ENCODE measurements at regions not wholly inside any gene's neighbourhood (a gene's known extent, or its start where the extent isn't known, plus 50 kb on each side); places are given as distances from the start of the nearest gene placed in this dataset.

DNA sequence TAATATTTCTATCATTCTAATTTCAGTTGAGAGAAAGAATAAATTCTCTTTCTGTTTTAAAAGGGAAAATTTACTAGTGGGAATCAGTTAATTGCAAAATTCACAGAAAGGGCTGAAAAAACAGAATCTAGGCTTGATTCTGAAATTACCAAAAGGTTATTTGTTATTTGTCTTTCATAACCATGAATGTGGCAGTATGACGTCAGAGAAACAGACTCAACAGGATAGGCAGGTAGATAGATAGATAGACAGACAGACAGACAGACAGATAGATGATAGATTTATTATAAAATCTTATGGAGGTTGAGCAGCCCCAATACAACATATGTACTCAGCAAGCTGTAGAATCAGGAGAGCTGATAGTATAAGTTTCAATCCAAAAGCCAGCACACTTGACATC, 311.0 kb downstream of the ADAM29 start:
- Mint-ChIP-seq H3K36me3 (no peaks in the 10 kb centered on the region), H3K27ac (no peak overlapping the region)
- ATAC-seq: no peak

DNA sequence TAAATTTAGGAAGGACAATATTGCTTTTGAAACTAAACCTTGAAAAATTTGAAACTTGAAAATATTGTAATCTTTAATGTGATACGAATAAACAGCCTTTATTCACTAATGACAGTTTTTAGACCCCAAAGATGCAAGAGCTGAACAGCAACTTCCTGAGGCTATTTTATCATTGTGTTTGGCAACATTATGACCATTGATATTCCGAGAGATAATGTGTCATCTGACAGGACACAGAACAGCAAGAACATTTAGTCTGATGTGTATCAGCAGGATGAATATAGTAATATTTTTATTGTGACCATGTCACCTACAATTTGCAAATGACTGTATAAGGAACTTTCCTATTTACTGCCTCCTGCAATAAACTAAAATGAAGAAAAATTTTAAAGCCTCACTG, 316.0 kb downstream of the ADAM29 start:
- Mint-ChIP-seq H3K27ac (no peak overlapping the region), H3K9me3 (no peaks in the 10 kb centered on the region), H3K36me3 (no peaks in the 10 kb centered on the region)
- no peak for ATAC-seq
- no peak for DNase-seq (ENCODE audit: low spot score in 2 of 2)

More for the DNA sequence above, 311.0 kb downstream of the ADAM29 start:
- DNase-seq (ENCODE audit: low spot score in 2 of 2): no peak
- no peaks in the 10 kb centered on the region for H3K9me3 Mint-ChIP-seq

DNA sequence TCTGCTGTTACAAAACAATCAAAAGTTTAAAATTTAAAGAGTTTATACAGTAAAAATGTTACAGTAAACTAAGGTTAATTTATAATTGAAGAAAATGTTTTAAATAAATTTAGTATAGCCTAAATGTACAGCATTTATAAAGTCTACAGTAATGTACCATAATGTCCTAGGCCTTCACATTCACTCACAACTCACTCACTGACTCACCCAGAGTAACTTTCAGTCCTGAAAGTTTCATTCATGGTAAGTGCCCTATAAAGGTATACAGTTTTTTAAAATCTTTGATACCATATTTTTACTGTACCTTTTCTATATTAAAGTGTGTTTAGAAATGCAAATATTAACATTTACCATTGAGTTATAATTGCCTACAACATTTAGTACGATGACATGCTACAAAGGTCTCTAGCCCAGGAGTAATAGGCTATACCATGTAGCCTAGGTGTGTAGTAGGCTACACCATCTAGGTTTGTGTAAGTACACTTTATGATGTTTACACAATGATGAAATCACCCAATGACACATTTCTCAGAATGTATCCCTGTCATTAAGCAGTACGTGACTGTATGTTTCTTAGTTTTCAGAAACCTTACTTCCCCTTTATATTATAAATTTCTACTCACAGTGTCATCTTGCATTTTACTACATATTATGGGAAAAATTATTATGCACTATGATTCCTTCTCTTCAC, 320.8 kb downstream of the ADAM29 start:
- no peak for DNase-seq (ENCODE audit: low spot score in 2 of 2)
- Mint-ChIP-seq H3K9me3 (peaks cover 5% of the 10 kb centered on the region in 2 donors), H3K27ac (no peak overlapping the region), H3K36me3 (no peaks in the 10 kb centered on the region)
- no peak for ATAC-seq

DNA sequence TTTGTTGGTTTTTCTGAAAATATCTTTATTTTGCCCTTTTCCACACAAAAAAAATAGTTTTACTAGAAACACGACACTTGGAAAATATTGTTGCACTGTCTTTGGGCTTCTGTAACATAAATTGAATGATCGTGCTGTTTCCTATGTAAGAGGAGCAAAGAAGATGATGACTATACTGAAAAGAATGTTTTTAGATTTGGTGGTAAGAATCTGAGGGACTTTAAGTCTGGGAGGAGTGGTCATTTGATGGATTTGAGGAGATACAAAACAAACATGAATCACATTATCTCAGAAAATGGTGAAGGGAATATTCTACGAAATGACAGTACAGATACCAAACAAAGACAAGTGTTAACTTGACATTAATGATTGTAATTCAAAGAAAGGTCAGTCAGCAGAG, 328.8 kb downstream of the ADAM29 start:
- Mint-ChIP-seq H3K27ac (no peak overlapping the region), H3K36me3 (no peaks in the 10 kb centered on the region), H3K9me3 (peaks cover 7 to 15% of the 10 kb centered on the region in 2 donors)
- ATAC-seq (no peak), DNase-seq (ENCODE audit: low spot score in 2 of 2) (no peak)

GRCh38 chr4:175252642-175253041, 334.5 kb downstream of the ADAM29 start:
- DNase-seq (ENCODE audit: low spot score in 2 of 2) (no peak), ATAC-seq (no peak)
- H3K36me3 Mint-ChIP-seq: no peaks in the 10 kb centered on the region
- H3K27ac Mint-ChIP-seq: no peak overlapping the region
- H3K9me3 Mint-ChIP-seq: peaks cover 4 to 8% of the 10 kb centered on the region in 2 donors

DNA sequence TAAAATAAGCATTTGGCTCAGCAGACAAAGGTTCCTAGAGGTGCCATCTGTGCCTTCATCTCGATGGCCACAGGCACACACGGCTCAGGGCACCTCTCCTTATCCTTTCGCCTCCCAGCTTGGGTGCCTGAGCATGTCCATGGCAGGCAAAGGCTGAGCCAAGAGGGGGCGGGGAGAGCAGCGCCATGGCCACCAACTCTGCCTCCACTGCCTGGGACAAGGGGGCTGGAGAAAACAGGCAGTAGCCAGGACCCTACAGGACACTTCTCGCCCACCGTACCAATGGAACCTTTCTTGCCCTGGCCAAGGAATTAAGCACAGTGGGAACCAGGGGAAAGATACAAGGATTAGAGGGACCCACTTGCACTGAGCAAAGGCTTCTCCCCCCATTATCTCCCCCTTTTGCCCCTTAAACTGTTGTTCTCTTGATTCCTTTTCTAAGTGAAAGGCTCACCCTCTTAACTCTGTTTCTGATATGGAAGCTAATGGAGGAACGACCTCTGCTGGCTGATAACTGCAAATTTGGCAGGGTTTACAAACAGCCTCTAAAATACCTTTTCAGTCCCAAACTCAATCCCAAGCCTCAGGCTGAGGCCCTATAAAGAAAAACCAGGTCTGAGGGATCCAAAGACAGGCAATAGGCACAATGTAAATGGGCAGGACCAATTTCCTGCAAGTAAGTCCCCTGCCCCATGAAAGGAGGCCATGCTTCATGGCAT, 335.2 kb downstream of the ADAM29 start:
- H3K36me3 Mint-ChIP-seq: no peaks in the 10 kb centered on the region
- ATAC-seq: no peak
- peak overlapping the region in 1 of 2 donors; percentile 41 for H3K27ac Mint-ChIP-seq
- no peak for DNase-seq (ENCODE audit: low spot score in 2 of 2)
- H3K9me3 Mint-ChIP-seq: peaks cover 4 to 8% of the 10 kb centered on the region in 2 donors

- Mint-ChIP-seq H3K36me3 (no peaks in the 10 kb centered on the region), H3K27ac (no peak overlapping the region), H3K9me3 (peaks cover 0 to 4% of the 10 kb centered on the region in 2 donors)
- ATAC-seq (no peak), DNase-seq (ENCODE audit: low spot score in 2 of 2) (no peak)
These were observed 345.4 kb downstream of the ADAM29 start for GRCh38 chr4:175263537-175263936.

DNA sequence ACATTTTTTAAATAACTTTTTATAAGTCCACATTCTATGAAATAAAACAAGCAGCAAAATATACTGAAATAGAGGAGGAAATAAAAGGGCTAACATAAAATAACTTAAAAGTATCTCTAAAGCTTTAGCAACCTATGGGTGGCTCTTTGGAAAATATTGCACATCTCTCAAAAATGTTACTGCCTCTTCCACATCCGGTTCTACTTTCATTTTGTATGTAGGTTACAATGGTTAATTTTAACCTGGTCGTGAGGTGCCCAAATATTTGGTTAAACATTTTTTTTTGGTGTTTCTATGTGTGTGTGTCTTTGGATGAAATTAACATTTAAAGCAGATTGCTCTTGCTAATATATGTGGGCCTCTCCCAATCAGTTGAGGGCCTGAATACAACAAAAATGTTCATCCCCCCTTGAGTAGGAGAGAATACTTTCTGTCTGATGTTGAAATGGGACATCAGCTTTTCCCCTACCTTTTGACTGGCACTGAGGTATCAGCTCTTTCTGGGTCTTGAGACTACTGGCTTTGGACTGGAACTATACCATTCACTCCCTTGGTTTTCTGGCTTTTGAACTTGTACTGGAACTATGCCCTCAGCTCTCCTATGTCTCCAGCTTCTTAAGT, 353.0 kb downstream of the ADAM29 start:
- Mint-ChIP-seq H3K36me3 (no peaks in the 10 kb centered on the region), H3K9me3 (peaks cover 0 to 5% of the 10 kb centered on the region in 2 donors), H3K27ac (no peak overlapping the region)
- DNase-seq (ENCODE audit: low spot score in 2 of 2) (no peak), ATAC-seq (no peak)

DNA sequence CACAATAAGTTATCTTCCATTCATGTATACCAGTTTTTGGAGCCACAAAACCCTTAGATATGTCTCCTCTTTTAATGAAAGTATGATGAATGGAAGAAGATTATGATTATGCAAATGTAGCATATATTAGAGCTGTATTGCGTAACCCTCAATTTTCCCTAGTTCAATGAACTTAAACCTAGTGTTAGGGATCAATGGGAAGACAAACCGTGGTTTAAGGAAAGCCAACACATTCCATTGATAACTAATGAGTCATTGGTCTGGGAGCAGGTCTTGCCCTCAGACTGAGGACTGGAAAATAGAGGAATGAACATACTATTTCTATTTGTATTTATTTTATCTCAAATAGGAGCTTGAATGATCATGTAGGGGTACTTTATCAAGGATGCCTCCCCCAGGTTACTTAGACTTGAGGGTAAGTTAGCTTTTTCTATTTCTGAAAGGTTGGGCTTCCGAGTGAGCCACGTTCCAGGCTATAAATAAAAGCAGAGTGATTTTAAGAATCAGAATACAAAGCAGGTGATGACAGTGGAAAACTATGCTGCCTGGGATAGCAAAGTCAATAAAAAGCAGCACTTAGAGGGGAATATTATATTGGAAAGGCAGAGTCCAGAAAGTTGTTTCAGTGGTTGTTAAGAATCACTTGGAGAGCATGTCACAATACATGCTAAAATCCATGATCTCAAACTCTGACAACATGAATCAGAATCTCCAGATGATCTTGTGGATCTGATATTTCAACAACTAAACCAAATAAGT, 356.0 kb downstream of the ADAM29 start:
- Mint-ChIP-seq H3K9me3 (peaks cover 0 to 5% of the 10 kb centered on the region in 2 donors), H3K36me3 (no peaks in the 10 kb centered on the region), H3K27ac (no peak overlapping the region)
- ATAC-seq: no peak
- no peak for DNase-seq (ENCODE audit: low spot score in 2 of 2)

GRCh38 chr4:175277816-175278215, 359.7 kb downstream of the ADAM29 start:
- Mint-ChIP-seq H3K27ac (no peak overlapping the region), H3K9me3 (peaks cover 0 to 12% of the 10 kb centered on the region in 2 donors), H3K36me3 (peaks cover 0 to 4% of the 10 kb centered on the region in 2 donors)
- no peak for ATAC-seq
- no peak for DNase-seq (ENCODE audit: low spot score in 2 of 2)

- ATAC-seq: no peak
- DNase-seq (ENCODE audit: low spot score in 2 of 2): no peak
- peaks cover 13 to 19% of the 10 kb centered on the region in 2 donors for H3K9me3 Mint-ChIP-seq
- peaks cover 0 to 4% of the 10 kb centered on the region in 2 donors for H3K36me3 Mint-ChIP-seq
- H3K27ac Mint-ChIP-seq: no peak overlapping the region
These were observed 362.0 kb downstream of the ADAM29 start for GRCh38 chr4:175280153-175280552.

DNA sequence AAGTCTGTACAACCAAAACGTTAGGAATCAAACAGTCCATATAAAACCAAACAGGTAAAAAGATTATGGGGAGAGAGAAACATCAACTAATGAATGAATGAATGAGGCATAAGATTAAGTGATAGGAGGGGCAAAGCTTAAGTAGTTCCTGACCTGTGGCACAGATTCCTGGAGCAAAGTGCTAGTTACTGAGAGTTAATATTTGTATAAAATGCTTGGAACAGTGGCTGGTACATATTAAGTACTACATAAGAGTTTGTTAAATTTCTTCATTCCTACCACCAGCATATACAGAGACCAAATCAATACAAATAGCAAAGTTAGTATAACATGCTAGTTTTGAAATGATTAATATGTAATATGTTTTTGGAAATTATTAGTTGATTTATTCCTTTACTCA, 363.7 kb downstream of the ADAM29 start:
- no peak for DNase-seq (ENCODE audit: low spot score in 2 of 2)
- H3K36me3 Mint-ChIP-seq: peaks cover 0 to 12% of the 10 kb centered on the region in 2 donors
- ATAC-seq: no peak

DNA sequence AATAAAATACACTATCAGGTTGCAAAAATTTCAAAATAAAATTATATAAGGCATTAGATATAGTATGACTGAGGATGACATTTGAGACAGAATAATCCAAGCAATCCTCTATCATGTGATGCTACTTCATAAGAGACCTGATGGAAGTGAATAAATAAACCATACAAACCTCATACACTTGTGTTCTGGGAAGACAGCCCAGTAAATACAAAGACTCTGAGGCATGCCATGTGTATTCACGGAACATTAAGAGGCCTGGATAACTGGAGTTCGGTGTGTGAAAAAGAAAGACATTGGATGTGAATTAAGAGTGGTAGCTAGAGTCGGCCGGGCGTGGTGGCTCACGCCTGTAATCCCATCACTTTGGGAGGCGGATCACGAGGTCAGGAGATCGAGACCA, 364.2 kb downstream of the ADAM29 start:
- no peak for DNase-seq (ENCODE audit: low spot score in 2 of 2)
- no peak overlapping the region for H3K27ac Mint-ChIP-seq
- H3K36me3 Mint-ChIP-seq: peaks cover 0 to 15% of the 10 kb centered on the region in 2 donors
- peaks cover 31 to 36% of the 10 kb centered on the region in 2 donors for H3K9me3 Mint-ChIP-seq
- no peak for ATAC-seq

More for the DNA sequence above, 363.7 kb downstream of the ADAM29 start:
- no peak overlapping the region for H3K27ac Mint-ChIP-seq
- peaks cover 25 to 30% of the 10 kb centered on the region in 2 donors for H3K9me3 Mint-ChIP-seq

DNA sequence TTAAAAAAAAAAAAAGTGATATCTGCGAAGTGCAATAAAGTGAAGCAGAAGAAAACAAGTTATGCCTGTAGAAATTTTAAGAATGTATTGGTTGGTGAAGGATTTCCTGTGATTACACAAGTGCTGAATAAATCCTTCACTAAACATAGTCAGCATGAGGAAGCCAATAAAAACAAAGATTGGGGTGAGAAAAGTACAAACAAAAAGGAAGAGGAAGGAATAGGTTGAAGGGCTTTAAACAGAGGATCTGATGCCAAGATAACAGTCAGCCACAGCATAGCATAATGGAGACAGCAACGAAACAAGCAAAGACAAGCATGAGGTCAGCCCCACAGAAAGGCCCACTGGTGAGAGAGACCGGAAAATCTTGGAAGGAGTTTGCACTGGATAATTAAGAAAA, 372.2 kb downstream of the ADAM29 start:
- H3K27ac Mint-ChIP-seq: no peak overlapping the region
- DNase-seq (ENCODE audit: low spot score in 2 of 2): no peak
- peaks cover 0 to 8% of the 10 kb centered on the region in 2 donors for H3K36me3 Mint-ChIP-seq

GRCh38 chr4:175297965-175298565, 379.9 kb downstream of the ADAM29 start:
- H3K27ac Mint-ChIP-seq: no peak overlapping the region
- H3K36me3 Mint-ChIP-seq: no peaks in the 10 kb centered on the region
- DNase-seq (ENCODE audit: low spot score in 2 of 2) (no peak), ATAC-seq (no peak)
- H3K9me3 Mint-ChIP-seq: peaks cover 8 to 16% of the 10 kb centered on the region in 2 donors

More for the DNA sequence above, 372.2 kb downstream of the ADAM29 start:
- H3K9me3 Mint-ChIP-seq: peaks cover 21 to 47% of the 10 kb centered on the region in 2 donors
- ATAC-seq: no peak

- Mint-ChIP-seq H3K9me3 (peaks cover 5 to 20% of the 10 kb centered on the region in 2 donors), H3K36me3 (no peaks in the 10 kb centered on the region), H3K27ac (no peak overlapping the region)
- ATAC-seq (no peak), DNase-seq (ENCODE audit: low spot score in 2 of 2) (no peak)
These were observed 388.3 kb downstream of the ADAM29 start for GRCh38 chr4:175306436-175306835.
